ENCODE measurements at regions not wholly inside any gene's neighbourhood (a gene's known extent, or its start where the extent isn't known, plus 50 kb on each side); places are given as distances from the start of the nearest gene placed in this dataset.

DNA sequence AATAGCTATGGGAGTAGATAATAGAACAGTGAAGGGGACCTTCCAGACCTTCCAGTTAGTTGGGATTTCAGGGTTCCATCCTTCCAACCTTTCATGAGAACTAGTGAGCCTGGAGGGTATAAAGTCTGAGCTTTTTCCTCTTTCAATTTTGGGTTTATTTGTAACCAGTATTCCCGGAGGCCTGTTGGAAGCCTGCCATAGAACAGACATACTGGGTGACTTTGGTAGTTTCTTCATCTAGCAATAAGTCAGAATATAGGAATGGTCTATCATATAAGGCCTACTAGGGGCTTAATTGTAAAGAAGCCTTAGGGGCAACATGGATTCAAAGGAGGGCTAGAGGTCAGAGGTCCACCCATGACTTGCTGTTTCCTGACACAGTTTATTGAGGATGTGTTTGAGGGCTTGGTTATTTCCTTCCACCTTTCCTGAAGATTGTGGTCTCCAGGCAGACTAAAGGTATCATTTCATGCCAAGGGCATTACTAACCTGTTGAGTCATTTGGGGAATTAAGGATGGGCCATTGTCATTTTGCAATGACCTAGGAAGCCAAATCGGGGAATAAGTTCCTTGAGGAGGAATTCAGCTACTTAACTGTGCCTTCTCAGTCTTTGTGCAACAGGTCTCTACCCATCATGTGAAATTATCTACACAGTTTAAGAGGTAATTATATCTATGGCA is 410.3 kb downstream of the SLC6A15 start:
- TF ChIP-seq, protein P1, sequence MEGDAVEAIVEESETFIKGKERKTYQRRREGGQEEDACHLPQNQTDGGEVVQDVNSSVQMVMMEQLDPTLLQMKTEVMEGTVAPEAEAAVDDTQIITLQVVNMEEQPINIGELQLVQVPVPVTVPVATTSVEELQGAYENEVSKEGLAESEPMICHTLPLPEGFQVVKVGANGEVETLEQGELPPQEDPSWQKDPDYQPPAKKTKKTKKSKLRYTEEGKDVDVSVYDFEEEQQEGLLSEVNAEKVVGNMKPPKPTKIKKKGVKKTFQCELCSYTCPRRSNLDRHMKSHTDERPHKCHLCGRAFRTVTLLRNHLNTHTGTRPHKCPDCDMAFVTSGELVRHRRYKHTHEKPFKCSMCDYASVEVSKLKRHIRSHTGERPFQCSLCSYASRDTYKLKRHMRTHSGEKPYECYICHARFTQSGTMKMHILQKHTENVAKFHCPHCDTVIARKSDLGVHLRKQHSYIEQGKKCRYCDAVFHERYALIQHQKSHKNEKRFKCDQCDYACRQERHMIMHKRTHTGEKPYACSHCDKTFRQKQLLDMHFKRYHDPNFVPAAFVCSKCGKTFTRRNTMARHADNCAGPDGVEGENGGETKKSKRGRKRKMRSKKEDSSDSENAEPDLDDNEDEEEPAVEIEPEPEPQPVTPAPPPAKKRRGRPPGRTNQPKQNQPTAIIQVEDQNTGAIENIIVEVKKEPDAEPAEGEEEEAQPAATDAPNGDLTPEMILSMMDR (IDR thresholded peaks at IDR 0.05), result no peak
- TF ChIP-seq EZH2 (IDR thresholded peaks at IDR 0.05) (no peak), EZH2phosphoT487 (IDR thresholded peaks at IDR 0.05) (no peak)

Measured in neural progenitor cell (in vitro differentiated cells).